HFFc6 (cell line): ENCODE measurements at regions not wholly inside any gene's neighbourhood (a gene's known extent, or its start where the extent isn't known, plus 50 kb on each side); places are given as distances from the start of the nearest gene placed in this dataset.

Experiments used
- DNase-seq: peaks from one replicate; pipeline ENCODE4 v3.0.0-alpha.2; 2018
- H3K27ac Mint-ChIP-seq: 2 replicates; pipeline ENCODE4 v1.8.0; 2020; ENCODE audit warnings: mild to moderate bottlenecking, mixed read lengths
- H3K27me3 Mint-ChIP-seq: 2 replicates; pipeline ENCODE4 v1.8.0; 2021; ENCODE audit warnings: mild to moderate bottlenecking, moderate library complexity, mixed read lengths; ENCODE audit not compliant: insufficient read depth
- H3K36me3 Mint-ChIP-seq: 2 replicates; pipeline ENCODE4 v1.8.0; 2021; ENCODE audit warnings: low read depth, mixed read lengths
- H3K4me1 Mint-ChIP-seq: 2 replicates; pipeline ENCODE4 v1.8.0; 2020; ENCODE audit warnings: low read depth, mixed read lengths
- H3K4me3 Mint-ChIP-seq: 2 replicates; pipeline ENCODE4 v1.8.0; 2020; ENCODE audit warnings: mild to moderate bottlenecking, moderate library complexity, mixed read lengths
- H3K9me3 Mint-ChIP-seq: 2 replicates; pipeline ENCODE4 v1.8.0; 2020; ENCODE audit warnings: mild to moderate bottlenecking, mixed read lengths
- CTCF ChIP-seq: fragments of 200-600 bp; sonication (generic); IDR thresholded peaks from 2 replicates; pipeline ENCODE4 v1.5.0; 2021; ENCODE audit warnings: antibody characterized with exemption, mild to moderate bottlenecking

- Mint-ChIP-seq H3K4me3 (no peak overlapping the region), H3K27ac (no peak overlapping the region), H3K9me3 (no peaks in the 10 kb centered on the region), H3K36me3 (no peaks in the 10 kb centered on the region), H3K4me1 (peaks cover 50% of the 10 kb centered on the region), H3K27me3 (peaks cover 5% of the 10 kb centered on the region; the same call in 1 of the 2 replicates)
- DNase-seq, result peak; percentile 46
- TF ChIP-seq CTCF, result no peak; the same call in 1 of the 2 replicates
Measured at GRCh38 chr3:28915741-28916500, 364.9 kb upstream of the RBMS3 start.

GRCh38 chr3:28916713-28917499 is 364.0 kb upstream of the RBMS3 start:
- Mint-ChIP-seq H3K4me1 (peaks cover 41% of the 10 kb centered on the region), H3K27me3 (peaks cover 5% of the 10 kb centered on the region; the same call in 1 of the 2 replicates), H3K27ac (no peak overlapping the region), H3K36me3 (no peaks in the 10 kb centered on the region), H3K4me3 (no peak overlapping the region), H3K9me3 (no peaks in the 10 kb centered on the region)
- peak; percentile 25 for DNase-seq
- peak; percentile 47; the same call in 1 of the 2 replicates for TF ChIP-seq CTCF

- no peak for TF ChIP-seq CTCF
- Mint-ChIP-seq H3K9me3 (no peaks in the 10 kb centered on the region), H3K4me1 (peaks cover 31% of the 10 kb centered on the region), H3K4me3 (no peak overlapping the region), H3K36me3 (no peaks in the 10 kb centered on the region), H3K27ac (no peak overlapping the region), H3K27me3 (peaks cover 5% of the 10 kb centered on the region; the same call in 1 of the 2 replicates)
- DNase-seq, result no peak
Measured at GRCh38 chr3:28917895-28918475, 362.9 kb upstream of the RBMS3 start.

GRCh38 chr3:28922376-28922775 is 358.5 kb upstream of the RBMS3 start:
- Mint-ChIP-seq H3K4me1 (peaks cover 9% of the 10 kb centered on the region), H3K27me3 (peaks cover 5% of the 10 kb centered on the region; the same call in 1 of the 2 replicates), H3K27ac (no peak overlapping the region), H3K36me3 (no peaks in the 10 kb centered on the region), H3K4me3 (no peak overlapping the region), H3K9me3 (no peaks in the 10 kb centered on the region)
- DNase-seq, result no peak
- TF ChIP-seq CTCF, result no peak

GRCh38 chr3:28923994-28924393 is 356.9 kb upstream of the RBMS3 start:
- H3K36me3 Mint-ChIP-seq, result no peaks in the 10 kb centered on the region
- H3K4me3 Mint-ChIP-seq, result no peak overlapping the region
- no peak overlapping the region for H3K27ac Mint-ChIP-seq
- H3K27me3 Mint-ChIP-seq, result peaks cover 5% of the 10 kb centered on the region; the same call in 1 of the 2 replicates
- no peak for DNase-seq
- no peaks in the 10 kb centered on the region for H3K9me3 Mint-ChIP-seq
- TF ChIP-seq CTCF, result no peak
- H3K4me1 Mint-ChIP-seq, result peaks cover 9% of the 10 kb centered on the region
